ENCODE measurements at regions not wholly inside any gene's neighbourhood (a gene's known extent, or its start where the extent isn't known, plus 50 kb on each side); places are given as distances from the start of the nearest gene placed in this dataset.

DNA sequence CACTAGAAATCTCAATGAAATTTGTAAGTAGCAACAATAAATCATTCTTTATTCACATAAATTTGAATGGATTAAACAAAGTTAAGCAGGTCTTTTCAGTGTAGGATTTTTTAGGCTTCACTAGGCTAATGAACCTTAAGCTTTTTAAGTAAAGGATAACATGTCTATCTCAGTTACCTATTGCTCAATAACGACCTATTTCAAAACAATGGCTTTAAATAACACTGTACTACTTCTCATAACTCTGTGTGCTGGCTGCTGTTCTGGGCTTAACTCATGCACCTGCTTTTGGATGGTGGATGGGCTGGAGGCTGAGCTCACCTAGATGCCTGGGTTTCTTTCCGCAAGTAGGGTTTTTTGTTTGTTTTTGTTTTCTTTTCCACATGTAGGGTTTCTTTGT, 495.0 kb upstream of the SLIT2 start:
- no peak for DNase-seq (ENCODE audit: low read depth, low spot score)
- Histone ChIP-seq H4K20me1 (replicated peaks; ENCODE audit: control insufficient read depth, extremely low read depth, insufficient read depth, low read length) (no peaks in the 10 kb centered on the region), H3K4me1 (ENCODE audit: control insufficient read depth, extremely low read depth, insufficient read depth, low read length) (no peaks in the 10 kb centered on the region), H3K9ac (replicated peaks; ENCODE audit: extremely low read depth, insufficient read depth, low read length) (no peak overlapping the region), H3K36me3 (ENCODE audit: control insufficient read depth in 2 of 2, extremely low read depth in 1 of 2, insufficient read depth in 2 of 2, low read length in 2 of 2) (no peaks in the 10 kb centered on the region), H3K9me3 (replicated peaks; ENCODE audit: control insufficient read depth, insufficient read depth, low read length) (no peaks in the 10 kb centered on the region), H3K9me1 (replicated peaks; ENCODE audit: control insufficient read depth, extremely low read depth, insufficient read depth, low read length) (no peaks in the 10 kb centered on the region), H3K27ac (ENCODE audit: insufficient read depth, low read depth, low read length) (no peak overlapping the region), H3K4me2 (ENCODE audit: insufficient read depth, low read length) (no peak overlapping the region), H3K27me3 (ENCODE audit: control insufficient read depth in 2 of 2, insufficient read depth in 2 of 2, low read length in 2 of 2) (no peaks in the 10 kb centered on the region), H3K79me2 (ENCODE audit: control insufficient read depth, insufficient read depth, low read length) (no peaks in the 10 kb centered on the region), H3K4me3 (replicated peaks in 1 of 3; ENCODE audit: insufficient read depth in 1 of 3, low read depth in 1 of 3, low read length in 3 of 3) (no peak overlapping the region), H2AFZ (ENCODE audit: low read depth, low read length) (no peak overlapping the region)
- ChIA-PET POLR2A (no interaction called here), CTCF (interaction anchor here (1.6 to 1.7 kb wide), 2 partner anchors 14 to 491 kb away, joined by 3 to 5 read pairs; no protein-coding TSS in a partner anchor)
- FAIRE-seq: no peak
- TF ChIP-seq, protein P1, sequence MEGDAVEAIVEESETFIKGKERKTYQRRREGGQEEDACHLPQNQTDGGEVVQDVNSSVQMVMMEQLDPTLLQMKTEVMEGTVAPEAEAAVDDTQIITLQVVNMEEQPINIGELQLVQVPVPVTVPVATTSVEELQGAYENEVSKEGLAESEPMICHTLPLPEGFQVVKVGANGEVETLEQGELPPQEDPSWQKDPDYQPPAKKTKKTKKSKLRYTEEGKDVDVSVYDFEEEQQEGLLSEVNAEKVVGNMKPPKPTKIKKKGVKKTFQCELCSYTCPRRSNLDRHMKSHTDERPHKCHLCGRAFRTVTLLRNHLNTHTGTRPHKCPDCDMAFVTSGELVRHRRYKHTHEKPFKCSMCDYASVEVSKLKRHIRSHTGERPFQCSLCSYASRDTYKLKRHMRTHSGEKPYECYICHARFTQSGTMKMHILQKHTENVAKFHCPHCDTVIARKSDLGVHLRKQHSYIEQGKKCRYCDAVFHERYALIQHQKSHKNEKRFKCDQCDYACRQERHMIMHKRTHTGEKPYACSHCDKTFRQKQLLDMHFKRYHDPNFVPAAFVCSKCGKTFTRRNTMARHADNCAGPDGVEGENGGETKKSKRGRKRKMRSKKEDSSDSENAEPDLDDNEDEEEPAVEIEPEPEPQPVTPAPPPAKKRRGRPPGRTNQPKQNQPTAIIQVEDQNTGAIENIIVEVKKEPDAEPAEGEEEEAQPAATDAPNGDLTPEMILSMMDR (IDR thresholded peaks at IDR 0.05; ENCODE audit: extremely low read depth in 1 of 2, insufficient read depth in 1 of 2, low read depth in 1 of 2, low read length in 2 of 2): no peak
- TF ChIP-seq EZH2 (IDR thresholded peaks at IDR 0.05; ENCODE audit: borderline replicate concordance, low read depth, low read length, severe bottlenecking) (no peak), JUN (IDR thresholded peaks at IDR 0.05; ENCODE audit: borderline replicate concordance, insufficient read depth, insufficient read length, low read depth) (no peak), FOS (IDR thresholded peaks at IDR 0.05; ENCODE audit: borderline replicate concordance, insufficient read depth, low read length) (no peak), POLR2A (IDR thresholded peaks at IDR 0.05; ENCODE audit: low read depth, low read length) (no peak), MYC (IDR thresholded peaks at IDR 0.05; ENCODE audit: low read depth, low read length) (no peak), GATA2 (IDR thresholded peaks at IDR 0.05; ENCODE audit: insufficient read depth, insufficient read length, low read depth, low read length) (no peak)
- TF ChIP-seq, protein P2, sequence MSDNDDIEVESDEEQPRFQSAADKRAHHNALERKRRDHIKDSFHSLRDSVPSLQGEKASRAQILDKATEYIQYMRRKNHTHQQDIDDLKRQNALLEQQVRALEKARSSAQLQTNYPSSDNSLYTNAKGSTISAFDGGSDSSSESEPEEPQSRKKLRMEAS (IDR thresholded peaks at IDR 0.05; ENCODE audit: insufficient read depth, insufficient read length): no peak
- BruUV-seq (replicated peaks): no TSS peak
- intact Hi-C loops (cut with micrococcal nuclease) (no loop called here), dilution Hi-C loops (cut with MboI; ENCODE audit: extremely low pct_ligation_motif_present, low sequenced_read_pairs) (no loop called here)

All from endothelial cell of umbilical vein (primary cell).